ENCODE measurements at regions not wholly inside any gene's neighbourhood (a gene's known extent, or its start where the extent isn't known, plus 50 kb on each side); places are given as distances from the start of the nearest gene placed in this dataset.
"Not testable (repeated sequence)": the region's sequence is repeated elsewhere in the genome, so short reads cannot be mapped to it uniquely, and the experiment has no call there.

GRCh38 chr5:51172903-51173626 lies 210.2 kb upstream of the ISL1 start:
- no peak for DNase-seq

GRCh38 chr5:51181208-51181894 lies 201.9 kb upstream of the ISL1 start:
- no peak for DNase-seq

GRCh38 chr5:51185850-51186329 lies 197.4 kb upstream of the ISL1 start:
- DNase-seq, result no peak

GRCh38 chr5:51188001-51188591 lies 195.2 kb upstream of the ISL1 start:
- DNase-seq, result no peak

GRCh38 chr5:51194671-51195070 lies 188.6 kb upstream of the ISL1 start:
- DNase-seq, result no peak

GRCh38 chr5:51201024-51201423 lies 182.2 kb upstream of the ISL1 start:
- DNase-seq, result no peak

GRCh38 chr5:51201708-51202107 lies 181.5 kb upstream of the ISL1 start:
- no peak for DNase-seq

- no peak for DNase-seq
These were observed 181.1 kb upstream of the ISL1 start for GRCh38 chr5:51202161-51202560.

- DNase-seq, result no peak
These were observed 179.7 kb upstream of the ISL1 start for GRCh38 chr5:51203598-51203997.

- no peak for DNase-seq
These were observed 175.0 kb upstream of the ISL1 start for GRCh38 chr5:51208296-51208695.

GRCh38 chr5:51214746-51215145 lies 168.5 kb upstream of the ISL1 start:
- DNase-seq, result no peak

GRCh38 chr5:51225789-51226742 lies 157.2 kb upstream of the ISL1 start:
- no peak for DNase-seq

GRCh38 chr5:51227963-51228470 lies 155.2 kb upstream of the ISL1 start:
- no peak for DNase-seq

- no peak for DNase-seq
These were observed 152.9 kb upstream of the ISL1 start for GRCh38 chr5:51230336-51230735.

- no peak for DNase-seq
These were observed 140.8 kb upstream of the ISL1 start for GRCh38 chr5:51242456-51242855.

- not testable (repeated sequence) for DNase-seq
These were observed 132.3 kb upstream of the ISL1 start for GRCh38 chr5:51250957-51251356.

- DNase-seq, result no peak
These were observed 112.0 kb upstream of the ISL1 start for GRCh38 chr5:51271261-51271660.

GRCh38 chr5:51273021-51273420 lies 110.2 kb upstream of the ISL1 start:
- no peak for DNase-seq

GRCh38 chr5:51273871-51274270 lies 109.4 kb upstream of the ISL1 start:
- DNase-seq, result no peak

GRCh38 chr5:51275428-51275827 lies 107.8 kb upstream of the ISL1 start:
- DNase-seq, result no peak

- no peak for DNase-seq
These were observed 107.0 kb upstream of the ISL1 start for GRCh38 chr5:51276250-51276649.

- no peak for DNase-seq
These were observed 104.7 kb upstream of the ISL1 start for GRCh38 chr5:51278539-51278938.
